ENCODE measurements at regions not wholly inside any gene's neighbourhood (a gene's known extent, or its start where the extent isn't known, plus 50 kb on each side); places are given as distances from the start of the nearest gene placed in this dataset.

- CTCF ChIA-PET: no interaction called here
- Mint-ChIP-seq H3K27ac (ENCODE audit: low read depth, unreplicated experiment) (no peak overlapping the region), H3K4me3 (ENCODE audit: unreplicated experiment) (no peak overlapping the region), H3K9me3 (ENCODE audit: unreplicated experiment) (no peaks in the 10 kb centered on the region), H3K36me3 (ENCODE audit: insufficient read depth, unreplicated experiment) (no peaks in the 10 kb centered on the region), H3K27me3 (ENCODE audit: insufficient read depth, unreplicated experiment) (peaks cover 46% of the 10 kb centered on the region), H3K4me1 (ENCODE audit: insufficient read depth, unreplicated experiment) (no peaks in the 10 kb centered on the region)
- POLR2A ChIA-PET: no interaction called here
- intact Hi-C loops (cut with micrococcal nuclease): no loop called here
- no peak for DNase-seq (ENCODE audit: unreplicated experiment)
- no TSS peak for BruUV-seq (replicated peaks)
- TF ChIP-seq, protein P1, sequence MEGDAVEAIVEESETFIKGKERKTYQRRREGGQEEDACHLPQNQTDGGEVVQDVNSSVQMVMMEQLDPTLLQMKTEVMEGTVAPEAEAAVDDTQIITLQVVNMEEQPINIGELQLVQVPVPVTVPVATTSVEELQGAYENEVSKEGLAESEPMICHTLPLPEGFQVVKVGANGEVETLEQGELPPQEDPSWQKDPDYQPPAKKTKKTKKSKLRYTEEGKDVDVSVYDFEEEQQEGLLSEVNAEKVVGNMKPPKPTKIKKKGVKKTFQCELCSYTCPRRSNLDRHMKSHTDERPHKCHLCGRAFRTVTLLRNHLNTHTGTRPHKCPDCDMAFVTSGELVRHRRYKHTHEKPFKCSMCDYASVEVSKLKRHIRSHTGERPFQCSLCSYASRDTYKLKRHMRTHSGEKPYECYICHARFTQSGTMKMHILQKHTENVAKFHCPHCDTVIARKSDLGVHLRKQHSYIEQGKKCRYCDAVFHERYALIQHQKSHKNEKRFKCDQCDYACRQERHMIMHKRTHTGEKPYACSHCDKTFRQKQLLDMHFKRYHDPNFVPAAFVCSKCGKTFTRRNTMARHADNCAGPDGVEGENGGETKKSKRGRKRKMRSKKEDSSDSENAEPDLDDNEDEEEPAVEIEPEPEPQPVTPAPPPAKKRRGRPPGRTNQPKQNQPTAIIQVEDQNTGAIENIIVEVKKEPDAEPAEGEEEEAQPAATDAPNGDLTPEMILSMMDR (IDR thresholded peaks at IDR 0.05; ENCODE audit: unreplicated experiment): no peak
Measured at GRCh38 chr4:3818371-3818770, 52.2 kb downstream of the ADRA2C start.

DNA sequence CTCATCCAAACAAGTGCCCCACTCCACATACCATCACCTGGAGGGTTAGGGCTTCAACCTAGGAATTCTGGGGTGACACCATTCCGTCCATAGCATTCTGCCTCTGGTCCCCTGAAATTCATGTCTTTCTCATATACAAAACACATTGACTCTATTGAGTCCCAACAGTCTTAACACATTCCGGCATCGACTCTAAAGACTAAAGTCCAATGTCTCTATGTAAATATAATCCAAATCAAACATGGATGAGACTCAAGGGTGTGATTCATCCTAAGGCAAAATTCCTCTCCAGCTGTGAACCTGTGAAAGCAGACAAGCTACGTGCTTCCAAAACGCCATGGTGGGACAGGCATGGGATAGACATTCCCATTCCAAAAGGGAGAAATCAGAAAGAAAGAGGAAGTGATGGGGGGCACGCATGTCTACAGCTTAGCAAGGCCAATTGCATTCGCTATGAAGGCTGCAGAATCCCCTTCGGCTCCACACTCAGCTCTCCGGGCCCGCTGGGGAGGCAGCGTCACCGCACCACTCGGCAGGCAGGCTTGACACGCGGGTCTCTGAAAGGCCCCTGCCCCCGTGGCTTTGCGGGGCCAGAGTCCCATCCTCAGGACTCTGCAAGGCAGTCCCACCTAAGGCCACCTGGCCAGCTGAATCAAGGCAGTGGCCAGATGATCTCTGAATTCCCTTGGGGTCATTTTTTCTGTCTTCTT, 53.2 kb downstream of the ADRA2C start:
- Mint-ChIP-seq H3K27me3 (ENCODE audit: insufficient read depth, unreplicated experiment) (peaks cover 56% of the 10 kb centered on the region), H3K9me3 (ENCODE audit: unreplicated experiment) (no peaks in the 10 kb centered on the region), H3K4me3 (ENCODE audit: unreplicated experiment) (no peak overlapping the region), H3K36me3 (ENCODE audit: insufficient read depth, unreplicated experiment) (no peaks in the 10 kb centered on the region), H3K4me1 (ENCODE audit: insufficient read depth, unreplicated experiment) (no peaks in the 10 kb centered on the region), H3K27ac (ENCODE audit: low read depth, unreplicated experiment) (no peak overlapping the region)
- ChIA-PET CTCF (no interaction called here), POLR2A (no interaction called here)
- DNase-seq (ENCODE audit: unreplicated experiment): no peak
- no TSS peak for BruUV-seq (replicated peaks)
- TF ChIP-seq, protein P1 (IDR thresholded peaks at IDR 0.05; ENCODE audit: unreplicated experiment): no peak
- intact Hi-C loops (cut with micrococcal nuclease): no loop called here

GRCh38 chr4:3820016-3820805, 54.0 kb downstream of the ADRA2C start:
- TF ChIP-seq, protein P1 (IDR thresholded peaks at IDR 0.05; ENCODE audit: unreplicated experiment): no peak
- BruUV-seq (replicated peaks): no TSS peak
- H3K27ac Mint-ChIP-seq (ENCODE audit: low read depth, unreplicated experiment): no peak overlapping the region

DNA sequence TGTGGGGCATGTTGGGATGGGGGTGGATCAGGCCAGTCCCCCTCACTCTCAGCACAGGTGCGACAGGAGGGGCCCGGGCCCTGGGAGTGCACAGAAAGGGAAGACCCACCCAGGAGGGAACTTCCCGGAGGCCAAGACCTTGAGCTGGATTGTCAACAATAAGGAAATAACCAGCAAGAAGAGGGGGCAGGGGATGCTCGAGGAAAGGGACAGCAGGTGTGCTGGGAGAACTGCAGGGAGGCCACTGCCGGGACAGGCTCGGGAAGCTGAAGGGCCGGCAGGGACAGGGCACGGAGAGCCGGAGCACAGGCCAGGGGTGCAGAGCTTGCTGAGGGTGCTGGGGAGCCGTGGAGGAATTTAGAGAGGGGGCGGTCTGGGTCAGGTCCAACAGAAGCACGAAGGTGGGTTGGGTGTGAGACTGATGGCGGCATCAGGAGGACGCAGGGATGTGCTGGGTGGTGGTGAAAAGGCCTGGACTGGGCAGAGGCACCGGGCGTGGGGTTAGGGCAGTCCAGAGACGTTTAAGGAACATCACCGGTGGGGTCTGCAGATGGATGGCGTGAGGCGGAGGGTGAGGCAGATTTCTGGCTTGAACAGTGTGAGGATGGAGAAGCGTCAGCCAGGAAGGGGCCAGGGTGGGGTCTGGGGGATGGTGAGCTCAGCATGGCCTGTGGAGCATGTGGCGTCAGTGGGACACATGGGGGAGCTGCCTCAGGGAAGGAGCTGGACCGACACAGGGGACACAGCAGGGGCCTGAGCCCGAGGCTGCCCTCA, 54.8 kb downstream of the ADRA2C start:
- TF ChIP-seq, protein P1 (IDR thresholded peaks at IDR 0.05; ENCODE audit: unreplicated experiment): no peak
- Mint-ChIP-seq H3K4me1 (ENCODE audit: insufficient read depth, unreplicated experiment) (no peaks in the 10 kb centered on the region), H3K27ac (ENCODE audit: low read depth, unreplicated experiment) (no peak overlapping the region), H3K27me3 (ENCODE audit: insufficient read depth, unreplicated experiment) (peaks cover 68% of the 10 kb centered on the region), H3K4me3 (ENCODE audit: unreplicated experiment) (no peak overlapping the region), H3K9me3 (ENCODE audit: unreplicated experiment) (no peaks in the 10 kb centered on the region), H3K36me3 (ENCODE audit: insufficient read depth, unreplicated experiment) (no peaks in the 10 kb centered on the region)
- CTCF ChIA-PET: no interaction called here
- POLR2A ChIA-PET: no interaction called here
- no TSS peak for BruUV-seq (replicated peaks)
- DNase-seq (ENCODE audit: unreplicated experiment): no peak
- intact Hi-C loops (cut with micrococcal nuclease): no loop called here

More at GRCh38 chr4:3820016-3820805, 54.0 kb downstream of the ADRA2C start:
- Mint-ChIP-seq H3K9me3 (ENCODE audit: unreplicated experiment) (no peaks in the 10 kb centered on the region), H3K27me3 (ENCODE audit: insufficient read depth, unreplicated experiment) (peaks cover 64% of the 10 kb centered on the region), H3K4me3 (ENCODE audit: unreplicated experiment) (no peak overlapping the region), H3K4me1 (ENCODE audit: insufficient read depth, unreplicated experiment) (no peaks in the 10 kb centered on the region), H3K36me3 (ENCODE audit: insufficient read depth, unreplicated experiment) (no peaks in the 10 kb centered on the region)
- CTCF ChIA-PET: no interaction called here
- POLR2A ChIA-PET: no interaction called here
- no peak for DNase-seq (ENCODE audit: unreplicated experiment)
- intact Hi-C loops (cut with micrococcal nuclease): no loop called here
